ENCODE measurements at regions not wholly inside any gene's neighbourhood (a gene's known extent, or its start where the extent isn't known, plus 50 kb on each side); places are given as distances from the start of the nearest gene placed in this dataset.
"Not testable (repeated sequence)": the region's sequence is repeated elsewhere in the genome, so short reads cannot be mapped to it uniquely, and the experiment has no call there.

DNA sequence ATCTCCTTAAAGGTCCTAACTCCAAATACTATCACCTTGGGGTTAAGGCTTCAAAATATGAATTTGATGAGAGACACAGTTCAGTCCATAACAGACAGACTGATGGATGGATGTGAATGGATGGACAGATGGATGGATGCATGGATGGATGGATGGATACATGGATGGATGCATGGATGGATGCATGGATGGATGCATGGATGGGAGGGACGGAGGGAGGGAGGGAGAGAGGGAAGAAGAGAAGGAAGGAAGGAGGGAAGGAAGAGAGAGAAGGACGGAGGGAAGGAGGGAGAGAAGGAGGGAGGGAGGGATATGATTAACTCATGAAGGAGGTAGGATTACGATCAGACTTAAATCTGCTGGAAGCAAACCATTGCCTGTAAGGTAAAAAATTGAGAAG lies 192.4 kb downstream of the LRRN1 start:
- no peaks in the 10 kb centered on the region for H3K36me3 ChIP-seq (ENCODE audit: low read depth)
- H3K4me3 ChIP-seq = no peak overlapping the region
- no peak for ATAC-seq
- no peaks in the 10 kb centered on the region for H3K4me1 ChIP-seq (ENCODE audit: low read depth)
- H3K9me3 ChIP-seq = no peaks in the 10 kb centered on the region
- intact Hi-C loops (cut with DNase I, micrococcal nuclease) = no loop called here
- TF ChIP-seq, protein P1, sequence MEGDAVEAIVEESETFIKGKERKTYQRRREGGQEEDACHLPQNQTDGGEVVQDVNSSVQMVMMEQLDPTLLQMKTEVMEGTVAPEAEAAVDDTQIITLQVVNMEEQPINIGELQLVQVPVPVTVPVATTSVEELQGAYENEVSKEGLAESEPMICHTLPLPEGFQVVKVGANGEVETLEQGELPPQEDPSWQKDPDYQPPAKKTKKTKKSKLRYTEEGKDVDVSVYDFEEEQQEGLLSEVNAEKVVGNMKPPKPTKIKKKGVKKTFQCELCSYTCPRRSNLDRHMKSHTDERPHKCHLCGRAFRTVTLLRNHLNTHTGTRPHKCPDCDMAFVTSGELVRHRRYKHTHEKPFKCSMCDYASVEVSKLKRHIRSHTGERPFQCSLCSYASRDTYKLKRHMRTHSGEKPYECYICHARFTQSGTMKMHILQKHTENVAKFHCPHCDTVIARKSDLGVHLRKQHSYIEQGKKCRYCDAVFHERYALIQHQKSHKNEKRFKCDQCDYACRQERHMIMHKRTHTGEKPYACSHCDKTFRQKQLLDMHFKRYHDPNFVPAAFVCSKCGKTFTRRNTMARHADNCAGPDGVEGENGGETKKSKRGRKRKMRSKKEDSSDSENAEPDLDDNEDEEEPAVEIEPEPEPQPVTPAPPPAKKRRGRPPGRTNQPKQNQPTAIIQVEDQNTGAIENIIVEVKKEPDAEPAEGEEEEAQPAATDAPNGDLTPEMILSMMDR (IDR thresholded peaks at IDR 0.05) = no peak
- DNase-seq = no peak

DNA sequence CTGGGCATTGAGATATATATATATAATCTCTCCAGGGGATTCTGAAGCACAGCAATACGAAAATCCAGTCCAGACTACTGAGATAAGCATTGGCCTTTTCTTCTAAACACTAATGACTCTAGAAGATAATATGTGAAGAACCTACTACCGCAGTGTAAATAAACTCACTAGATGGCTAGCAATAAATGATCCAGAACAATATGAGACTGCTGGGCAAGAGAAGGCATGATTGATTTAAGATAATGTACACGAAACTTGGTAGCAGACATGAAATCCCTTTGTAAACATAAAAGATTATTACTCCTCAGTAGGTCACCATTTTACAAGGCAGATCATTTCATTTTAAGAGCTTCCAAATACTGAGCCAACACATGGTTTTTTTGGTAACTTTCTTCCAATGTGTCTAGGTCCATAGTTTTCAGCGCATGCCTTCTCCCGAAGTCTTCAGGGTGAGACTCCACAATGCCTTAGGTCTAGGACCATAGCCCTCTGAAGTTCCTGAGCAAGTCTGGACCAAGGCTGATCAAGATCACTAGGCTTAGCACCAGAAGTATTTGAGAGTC lies 193.2 kb downstream of the LRRN1 start:
- DNase-seq = no peak
- ATAC-seq = no peak
- H3K4me1 ChIP-seq (ENCODE audit: low read depth) = no peaks in the 10 kb centered on the region
- H3K36me3 ChIP-seq (ENCODE audit: low read depth) = no peaks in the 10 kb centered on the region
- no peak overlapping the region for H3K4me3 ChIP-seq
- H3K9me3 ChIP-seq = no peaks in the 10 kb centered on the region
- TF ChIP-seq, protein P1 (IDR thresholded peaks at IDR 0.05) = no peak
- intact Hi-C loops (cut with DNase I, micrococcal nuclease) = no loop called here

DNA sequence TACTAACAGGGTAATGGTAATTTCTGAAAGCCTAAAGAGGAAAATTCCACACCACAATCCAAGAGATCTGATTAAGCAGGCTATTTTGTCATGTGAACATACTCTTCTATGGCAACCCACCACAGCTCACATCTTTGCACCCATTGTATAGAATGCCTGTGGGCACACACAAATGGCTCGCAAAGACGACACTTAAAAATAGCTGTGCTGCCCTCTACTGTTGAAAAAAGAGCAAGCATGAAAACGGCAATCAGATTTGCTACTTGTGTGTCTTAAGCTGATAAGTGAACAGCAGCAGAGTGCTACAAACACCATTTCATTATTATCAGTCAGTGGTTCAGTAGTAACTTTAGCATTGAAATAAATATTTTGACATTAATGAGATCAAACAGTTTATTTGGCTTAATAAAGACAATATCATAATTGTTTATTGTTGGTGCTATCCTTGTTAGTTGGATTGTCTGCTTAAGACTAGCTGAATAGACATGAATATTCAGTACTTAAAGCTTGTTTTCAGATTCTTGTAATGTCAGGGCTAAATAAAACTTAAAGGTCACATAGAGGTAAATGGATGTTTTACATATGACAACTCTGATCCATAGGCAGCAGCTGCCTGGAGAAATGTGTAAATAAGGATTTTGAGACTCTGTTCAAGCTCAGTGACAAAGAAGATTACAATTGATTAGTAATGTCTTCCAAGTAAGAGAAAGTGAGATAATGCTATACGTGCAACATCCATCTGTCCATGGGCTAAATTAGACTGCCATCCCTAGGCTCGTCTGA lies 199.1 kb downstream of the LRRN1 start:
- intact Hi-C loops (cut with DNase I, micrococcal nuclease) = loop anchor here in 1 of 2 donors (2.0 kb wide), 1 partner anchor 798 kb away; no protein-coding TSS in a partner anchor

DNA sequence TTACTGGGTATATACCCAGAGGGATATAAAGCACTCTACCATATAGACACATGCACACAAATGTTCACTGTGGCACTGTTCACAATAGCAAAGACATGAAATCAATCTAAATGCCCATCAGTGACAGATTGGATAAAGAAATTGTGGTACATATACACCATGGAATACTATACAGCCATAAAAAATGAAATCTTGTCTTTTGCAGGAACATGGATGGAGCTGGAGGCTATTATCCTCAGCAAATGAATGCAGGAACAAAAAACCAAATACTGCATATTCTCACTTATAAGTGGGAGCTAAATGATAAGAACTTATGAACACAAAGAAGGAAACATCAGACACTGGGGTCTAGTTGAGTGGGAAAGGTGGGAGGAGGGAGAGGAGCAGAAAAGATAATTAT lies 200.1 kb downstream of the LRRN1 start:
- intact Hi-C loops (cut with DNase I, micrococcal nuclease) = loop anchor here in 1 of 2 donors (2.0 kb wide), 1 partner anchor 799 kb away; no protein-coding TSS in a partner anchor
- not testable (repeated sequence) for H3K36me3 ChIP-seq (ENCODE audit: low read depth); H3K4me3 ChIP-seq; DNase-seq; H3K4me1 ChIP-seq (ENCODE audit: low read depth); H3K9me3 ChIP-seq; ATAC-seq

More for the DNA sequence above, 199.1 kb downstream of the LRRN1 start:
- Histone ChIP-seq H3K9me3 (no peaks in the 10 kb centered on the region), H3K4me3 (no peak overlapping the region), H3K36me3 (ENCODE audit: low read depth) (no peaks in the 10 kb centered on the region), H3K4me1 (ENCODE audit: low read depth) (no peaks in the 10 kb centered on the region)
- TF ChIP-seq, protein P1 (IDR thresholded peaks at IDR 0.05) = no peak
- peak; percentile 45 for ATAC-seq
- peak in 1 of 3 donors; percentile 55 for DNase-seq

DNA sequence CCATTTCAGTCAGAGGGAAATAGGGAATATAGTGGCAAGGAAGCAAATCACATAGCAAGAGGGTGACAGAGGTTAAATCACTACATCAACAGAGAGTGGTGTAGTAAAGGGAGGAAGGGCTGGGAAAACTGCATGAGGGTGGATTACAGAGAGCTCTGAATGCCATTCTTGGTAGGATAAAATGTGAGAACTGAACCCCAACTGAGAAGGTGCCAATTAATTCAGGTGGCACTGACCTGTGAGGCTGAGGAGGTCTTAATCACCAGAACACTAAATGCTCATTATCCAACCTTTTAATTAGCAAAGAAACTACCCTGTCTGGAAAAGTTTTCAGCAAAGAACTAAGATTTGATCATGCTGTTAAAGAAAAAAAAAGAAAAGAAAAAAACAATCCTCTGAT lies 202.7 kb downstream of the LRRN1 start:
- H3K36me3 ChIP-seq (ENCODE audit: low read depth) = no peaks in the 10 kb centered on the region
- TF ChIP-seq, protein P1 (IDR thresholded peaks at IDR 0.05) = no peak
- H3K4me1 ChIP-seq (ENCODE audit: low read depth) = no peaks in the 10 kb centered on the region
- no peak for DNase-seq
- H3K9me3 ChIP-seq = no peaks in the 10 kb centered on the region
- ATAC-seq = no peak
- no peak overlapping the region for H3K4me3 ChIP-seq
- intact Hi-C loops (cut with DNase I, micrococcal nuclease) = no loop called here

DNA sequence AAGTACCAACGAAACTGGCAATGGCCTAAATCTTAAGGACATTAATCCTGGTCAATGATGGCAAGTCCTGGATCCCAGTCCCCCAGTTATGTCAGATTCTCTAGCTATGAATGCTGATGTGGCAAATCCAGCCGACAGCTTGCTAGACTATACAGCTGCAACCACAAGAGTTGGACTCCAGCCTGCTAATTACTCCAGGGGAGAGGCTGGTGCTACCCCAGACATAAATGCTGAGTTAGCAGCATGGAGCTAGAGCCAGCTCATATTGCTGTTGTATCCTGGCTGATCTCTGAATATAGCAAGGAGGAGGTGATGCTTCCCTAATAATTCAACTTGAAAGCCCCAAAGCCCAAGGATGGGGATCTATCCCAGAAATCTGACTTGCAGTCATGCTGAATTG lies 207.1 kb downstream of the LRRN1 start:
- TF ChIP-seq, protein P1 (IDR thresholded peaks at IDR 0.05) = no peak
- no peaks in the 10 kb centered on the region for H3K36me3 ChIP-seq (ENCODE audit: low read depth)
- no peaks in the 10 kb centered on the region for H3K9me3 ChIP-seq
- intact Hi-C loops (cut with DNase I, micrococcal nuclease) = no loop called here
- H3K4me3 ChIP-seq = no peak overlapping the region
- H3K4me1 ChIP-seq (ENCODE audit: low read depth) = no peaks in the 10 kb centered on the region
- no peak for ATAC-seq
- no peak for DNase-seq
